NCI-H1436 (cell line): ENCODE measurements at regions not wholly inside any gene's neighbourhood (a gene's known extent, or its start where the extent isn't known, plus 50 kb on each side); places are given as distances from the start of the nearest gene placed in this dataset.
A peak's percentile ranks its signal among the peaks of the same experiment; 100 is the strongest.
"Not testable (repeated sequence)": the region's sequence is repeated elsewhere in the genome, so short reads cannot be mapped to it uniquely, and the experiment has no call there.

ENCODE experiments used
- DNase-seq: peaks from one replicate; lab custom pipeline; 2025; lab: John Stamatoyannopoulos, UW

- DNase-seq: not testable (repeated sequence)
These were observed 159.4 kb downstream of the SKIDA1 start for GRCh38 chr10:21366108-21366507.

DNA sequence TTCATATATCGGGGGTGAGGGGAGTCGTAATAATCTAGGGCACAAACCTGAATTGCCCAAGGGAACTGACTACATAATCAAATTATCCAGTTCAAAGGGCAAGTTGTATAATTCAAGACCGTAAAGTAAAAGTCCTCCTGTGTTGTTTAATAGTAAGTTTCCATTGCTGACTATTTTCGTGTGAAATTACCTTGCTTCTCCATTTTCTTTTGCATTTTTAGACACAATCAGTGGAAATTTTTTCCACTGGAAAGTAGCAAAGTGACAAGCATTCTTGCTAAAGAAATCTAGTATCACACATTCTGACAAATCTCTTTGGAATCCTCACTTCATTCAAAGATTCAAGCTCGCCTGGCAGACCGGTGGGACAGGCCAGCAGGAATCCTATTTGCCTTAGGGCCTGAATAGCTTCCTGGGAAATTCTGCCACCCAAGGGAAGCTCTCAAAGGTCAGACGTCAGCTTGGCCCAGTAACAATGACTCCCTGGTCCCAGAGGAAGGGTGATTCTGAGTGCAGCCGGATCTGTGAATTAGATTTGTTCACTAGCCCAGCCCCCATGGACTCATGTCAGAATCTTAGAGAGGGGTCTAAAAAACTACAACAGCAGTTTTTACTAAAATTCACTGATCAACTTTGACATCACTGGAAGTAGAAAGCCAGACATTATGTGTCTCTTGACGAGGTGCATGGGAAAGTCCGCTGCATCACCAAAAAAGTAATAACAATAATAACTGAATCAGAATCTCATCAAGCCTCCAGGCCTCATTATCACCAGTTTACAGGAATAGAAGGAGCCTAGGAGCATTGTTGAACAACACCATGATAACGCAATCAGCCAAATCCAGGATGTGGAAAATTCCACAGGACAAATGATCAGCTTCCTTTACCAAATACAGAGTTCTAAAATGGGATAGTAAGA, 161.0 kb downstream of the SKIDA1 start:
- DNase-seq: no peak

- DNase-seq: no peak
These were observed 161.8 kb downstream of the SKIDA1 start for GRCh38 chr10:21363731-21364104.

GRCh38 chr10:21363092-21363730, 162.3 kb downstream of the SKIDA1 start:
- no peak for DNase-seq

- DNase-seq: no peak
These were observed 166.3 kb downstream of the SKIDA1 start for GRCh38 chr10:21359202-21359601.

- DNase-seq: no peak
These were observed 169.9 kb downstream of the SKIDA1 start for GRCh38 chr10:21355591-21356011.

DNA sequence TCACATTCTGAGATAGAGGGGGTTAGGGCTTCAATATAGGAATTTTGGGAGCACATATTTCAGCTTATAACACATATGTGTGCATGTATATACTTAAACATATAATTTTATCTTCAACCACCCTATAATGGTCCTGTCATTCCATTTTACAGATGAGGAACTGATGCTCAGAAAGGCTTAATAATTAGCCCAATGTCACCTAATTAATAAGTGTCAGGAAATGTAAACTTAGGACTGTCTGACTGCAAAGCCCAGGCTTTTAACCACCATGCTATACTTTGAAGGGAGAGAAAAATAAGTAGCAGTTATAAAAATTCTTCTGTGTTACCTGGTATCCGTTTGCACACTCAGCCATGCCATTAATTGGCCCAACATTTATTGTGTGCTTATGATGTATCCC, 172.6 kb downstream of the SKIDA1 start:
- no peak for DNase-seq

GRCh38 chr10:21351594-21351993, 173.9 kb downstream of the SKIDA1 start:
- DNase-seq: not testable (repeated sequence)

DNA sequence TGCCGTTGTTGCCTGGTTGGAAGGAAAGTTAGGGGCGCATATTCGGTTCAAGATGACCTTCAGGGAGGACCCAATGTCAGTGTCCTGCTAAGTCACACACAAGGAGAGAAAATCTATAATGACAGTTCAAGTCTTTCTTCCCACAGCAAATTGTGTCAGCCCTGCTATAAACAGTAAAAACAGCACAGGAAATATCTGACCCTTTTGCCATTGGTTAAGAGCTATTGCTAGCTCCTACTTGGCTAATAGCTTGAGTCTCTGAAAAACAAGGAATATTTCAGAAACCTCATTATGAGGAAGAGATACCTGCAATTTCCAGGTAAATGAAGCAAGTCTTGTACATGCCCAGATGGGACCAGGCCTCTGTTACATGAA, 175.6 kb downstream of the SKIDA1 start:
- DNase-seq: no peak

DNA sequence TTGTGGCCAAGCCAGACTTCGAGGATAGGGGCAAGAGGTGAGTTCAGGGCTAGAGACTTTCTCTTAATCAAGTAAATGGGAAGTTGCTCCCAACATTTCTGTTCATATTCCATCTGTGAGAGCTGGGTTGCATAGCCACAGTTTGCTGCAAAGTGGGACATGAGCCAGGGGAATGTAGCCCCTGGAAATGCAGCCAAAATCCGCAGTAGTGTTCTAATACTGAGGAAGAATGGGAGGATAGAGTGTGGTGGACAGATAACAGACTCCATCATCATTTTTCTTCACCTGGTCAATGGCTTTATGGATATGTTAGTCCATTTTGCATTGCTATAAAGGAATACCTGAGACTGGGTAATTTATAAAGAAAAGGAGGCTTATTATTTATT, 177.7 kb downstream of the SKIDA1 start:
- DNase-seq: no peak

DNA sequence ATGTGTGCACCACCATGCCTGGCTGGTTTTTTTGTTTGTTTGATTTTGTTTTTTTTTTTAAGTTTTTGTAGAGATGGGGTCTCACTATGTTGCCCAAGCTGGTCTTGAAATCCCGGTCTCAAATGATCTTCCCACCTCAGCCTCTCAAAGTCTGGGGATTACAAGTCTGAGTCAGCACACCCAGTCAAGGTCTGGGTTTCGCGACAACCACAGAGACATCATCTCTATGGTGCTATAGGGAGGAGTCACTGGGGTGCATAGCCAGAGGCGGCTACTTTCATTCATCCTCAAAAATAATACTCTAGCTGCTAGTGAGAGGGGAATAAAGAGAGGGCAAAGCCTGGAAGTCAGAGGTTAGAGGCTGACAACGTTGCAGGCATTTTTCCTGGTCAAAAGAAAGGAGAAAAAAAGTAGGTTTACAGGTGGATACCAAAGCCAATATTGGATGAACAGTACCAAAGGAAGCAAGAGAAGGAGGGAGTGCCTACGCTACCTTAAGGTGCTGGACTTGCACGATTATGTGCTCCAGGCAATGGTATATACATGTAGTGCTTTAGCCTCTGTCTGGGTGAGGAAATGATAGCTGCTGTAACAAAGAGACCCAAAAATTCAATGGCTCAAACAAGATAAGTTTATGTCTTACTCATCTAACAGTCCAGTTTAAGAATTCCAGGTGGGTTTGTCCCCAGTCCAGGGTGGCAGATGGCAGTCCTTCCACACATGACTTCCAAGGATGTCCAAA, 178.3 kb downstream of the SKIDA1 start:
- DNase-seq: no peak

DNA sequence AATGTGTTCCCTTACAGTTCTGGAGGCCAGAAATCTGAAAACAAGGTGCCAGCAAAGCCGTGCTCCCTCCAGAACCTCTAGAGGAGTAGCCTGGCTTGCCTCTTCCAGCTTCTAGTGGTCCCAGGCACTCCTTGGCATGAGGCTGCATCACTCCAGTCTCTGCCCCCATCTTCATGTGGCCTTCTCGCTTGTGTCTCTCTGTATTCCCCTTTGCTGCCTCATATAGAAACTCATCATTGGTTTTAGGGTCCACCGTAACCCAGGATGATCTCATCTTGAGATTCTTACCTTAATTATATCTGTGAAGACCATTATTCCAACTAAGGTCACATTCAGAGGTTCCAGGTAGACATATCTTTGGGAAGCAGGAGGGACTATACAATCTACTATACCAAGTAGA, 182.4 kb downstream of the SKIDA1 start:
- no peak for DNase-seq

GRCh38 chr10:21342499-21342898, 183.0 kb downstream of the SKIDA1 start:
- DNase-seq: not testable (repeated sequence)

DNA sequence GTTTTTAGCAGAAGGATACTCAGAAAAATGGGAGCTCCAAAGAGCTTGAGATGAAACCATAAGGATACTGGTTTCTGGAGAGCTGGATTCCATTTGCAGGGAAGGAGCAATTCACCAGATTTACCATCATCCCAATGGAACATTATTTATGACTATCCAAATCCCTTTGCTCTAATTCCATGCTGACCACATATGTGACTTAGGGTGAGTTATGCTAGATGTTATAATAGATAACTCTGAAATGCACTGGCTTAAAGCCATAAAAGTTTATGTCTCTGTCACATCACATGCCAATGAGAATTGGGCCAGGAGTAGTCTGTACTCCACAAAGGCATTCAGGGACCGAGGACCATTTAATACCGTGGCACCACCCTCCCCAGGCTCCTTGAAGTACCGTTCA, 185.2 kb downstream of the SKIDA1 start:
- no peak for DNase-seq

DNA sequence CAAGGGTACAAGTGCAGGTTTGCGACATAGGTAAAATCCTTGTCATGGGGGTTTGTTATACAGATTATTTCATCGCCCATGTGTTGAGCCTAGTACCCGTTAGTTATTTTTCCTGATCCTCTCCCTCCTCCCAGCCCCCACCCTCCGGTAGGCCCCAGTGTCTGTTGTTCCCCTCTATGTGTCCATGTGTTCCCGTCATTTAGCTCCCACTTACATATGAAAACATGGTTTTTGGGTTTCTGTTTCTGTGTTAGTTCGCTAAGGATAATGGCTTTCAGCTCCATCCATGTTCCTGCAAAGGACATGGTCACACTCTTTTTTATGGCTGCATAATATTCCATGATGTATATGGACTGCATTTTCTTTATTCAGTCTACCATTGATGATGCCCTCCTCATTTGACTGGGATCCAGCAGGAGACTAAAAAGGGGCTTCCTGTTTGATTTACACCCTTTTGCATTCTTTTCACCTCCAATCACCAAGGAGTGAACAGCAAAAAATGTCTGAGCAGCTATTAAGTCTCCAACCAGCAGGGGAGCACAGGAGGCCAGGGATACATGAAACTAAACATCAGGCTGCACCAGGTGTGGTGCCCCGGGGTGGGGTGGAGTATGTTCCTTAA, 188.2 kb downstream of the SKIDA1 start:
- DNase-seq: no peak

DNA sequence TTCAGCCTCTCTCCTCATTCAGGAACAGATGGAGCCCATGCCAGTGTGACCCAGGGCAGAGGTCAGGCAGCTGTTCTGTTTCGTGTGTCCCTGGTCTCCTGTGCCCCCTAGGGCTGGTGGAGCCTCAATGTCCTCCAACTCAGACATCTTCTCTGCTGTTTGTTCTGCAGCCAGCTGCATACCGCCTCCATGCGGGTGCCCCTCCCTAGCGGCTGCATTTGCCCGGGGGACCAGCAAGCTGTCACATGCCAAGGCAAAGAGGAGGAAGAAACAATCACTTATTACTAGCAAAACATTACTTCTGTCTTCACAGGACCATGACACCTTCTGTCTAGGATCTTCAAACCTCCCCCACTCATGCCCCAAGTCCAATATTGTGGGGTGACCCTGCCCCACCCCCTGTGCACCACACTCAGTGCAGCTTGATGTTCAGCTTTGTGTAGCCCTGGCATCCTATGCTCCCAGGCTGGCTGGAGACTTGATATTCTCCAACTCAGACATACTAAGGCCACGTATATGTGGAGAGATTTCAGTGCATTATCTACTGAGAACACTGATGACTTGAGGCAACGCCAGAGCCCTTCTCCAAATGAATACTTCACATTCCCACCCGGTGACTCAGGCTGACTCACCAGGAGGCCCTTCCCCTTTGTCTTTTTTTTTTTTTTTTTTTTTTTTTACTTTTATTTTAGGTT, 188.9 kb downstream of the SKIDA1 start:
- peak; percentile 17 for DNase-seq

- DNase-seq: no peak
These were observed 190.4 kb downstream of the SKIDA1 start for GRCh38 chr10:21334891-21335696.

GRCh38 chr10:21330628-21331020, 194.9 kb downstream of the SKIDA1 start:
- DNase-seq: no peak

DNA sequence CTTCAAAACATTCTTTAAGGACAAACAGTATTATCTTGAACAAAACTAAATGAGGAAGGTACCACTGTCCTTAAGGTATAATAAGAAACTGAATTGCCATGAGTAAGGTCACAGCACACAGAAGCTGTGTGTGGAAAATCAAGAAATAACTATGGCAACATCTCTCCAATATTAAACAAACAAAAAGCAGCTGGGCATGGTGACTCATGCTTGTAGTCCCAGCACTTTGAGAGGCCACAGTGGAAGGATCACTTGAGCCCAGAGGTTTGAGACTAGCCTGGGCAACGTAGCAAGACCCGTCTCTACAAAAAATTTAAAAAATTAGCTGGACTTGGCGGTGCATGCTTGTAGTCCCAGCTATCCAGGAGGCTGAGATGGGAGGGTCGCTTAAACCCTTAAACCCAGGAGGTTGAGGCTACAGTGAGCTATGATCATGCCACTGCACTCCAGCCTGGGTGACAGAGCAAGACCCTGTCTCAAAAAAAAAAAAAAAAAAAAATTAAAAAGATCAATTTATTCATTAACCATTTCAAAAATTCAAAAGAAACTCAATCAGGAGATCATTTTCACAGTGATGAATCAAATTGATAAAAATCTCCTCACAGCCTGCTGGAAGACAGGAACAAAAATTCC, 195.4 kb downstream of the SKIDA1 start:
- DNase-seq: no peak

GRCh38 chr10:21327289-21327993, 198.0 kb downstream of the SKIDA1 start:
- DNase-seq: no peak
